ENCODE measurements at regions not wholly inside any gene's neighbourhood (a gene's known extent, or its start where the extent isn't known, plus 50 kb on each side); places are given as distances from the start of the nearest gene placed in this dataset.

DNA sequence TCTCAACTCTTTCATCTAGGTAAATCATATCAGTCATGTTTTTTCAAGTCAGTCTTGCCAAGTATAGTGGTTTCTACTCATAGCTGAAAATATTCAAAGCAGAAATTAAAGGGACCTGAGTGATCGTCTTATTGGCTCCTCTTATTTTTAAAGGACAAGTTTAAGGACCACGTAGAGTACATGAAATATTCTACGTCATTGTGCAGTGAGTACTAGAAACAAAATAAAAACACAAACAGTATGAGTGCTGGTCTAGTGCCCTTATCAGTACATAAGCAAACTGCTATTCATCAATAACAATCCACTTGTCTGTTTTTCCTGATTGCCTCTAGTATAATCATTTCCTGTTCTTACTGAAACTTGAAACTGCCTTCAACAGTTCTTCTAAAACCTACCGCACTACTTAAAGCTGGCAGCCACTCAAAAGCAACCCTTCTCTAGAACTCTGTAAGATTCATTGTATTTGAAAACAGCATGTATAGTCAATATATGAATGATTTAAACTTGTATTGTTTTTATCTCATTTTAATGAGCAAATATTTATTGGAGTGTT lies 853.7 kb downstream of the TAF11L14 start:
- Histone ChIP-seq H3K27ac (ENCODE audit: insufficient read depth, low read length) (no peak overlapping the region), H4K20me1 (ENCODE audit: insufficient read depth, low read length) (no peaks in the 10 kb centered on the region), H4K91ac (ENCODE audit: insufficient read depth, low read depth, low read length) (no peak overlapping the region), H3K4ac (ENCODE audit: low read depth, low read length) (no peak overlapping the region), H3K18ac (ENCODE audit: low read depth, low read length) (no peak overlapping the region), H2BK5ac (ENCODE audit: low read depth, low read length, poor library complexity, severe bottlenecking) (no peak overlapping the region), H4K5ac (ENCODE audit: low read depth, low read length) (no peak overlapping the region), H3K4me1 (ENCODE audit: control insufficient read depth, insufficient read depth, low read length) (no peaks in the 10 kb centered on the region), H3K23ac (ENCODE audit: low read depth, low read length) (no peak overlapping the region), H3K9me1 (ENCODE audit: insufficient read depth, low read length) (no peaks in the 10 kb centered on the region), H3K79me1 (ENCODE audit: low read depth in 1 of 2, low read length in 2 of 2) (no peaks in the 10 kb centered on the region), H3K14ac (replicated peaks; ENCODE audit: low read depth, low read length) (no peak overlapping the region), H3K9ac (ENCODE audit: low read depth, low read length) (no peak overlapping the region), H3K56ac (ENCODE audit: extremely low read depth, insufficient read depth, low read length) (no peak overlapping the region), H2AK9ac (replicated peaks; ENCODE audit: low read depth, low read length, poor library complexity) (no peak overlapping the region), H3K4me3 (ENCODE audit: insufficient read depth, low read depth, low read length) (no peak overlapping the region), H3K36me3 (ENCODE audit: control insufficient read depth, insufficient read depth, low read length) (no peaks in the 10 kb centered on the region), H2BK120ac (ENCODE audit: low read depth, low read length) (no peak overlapping the region), H2AFZ (replicated peaks; ENCODE audit: low read length, poor library complexity) (no peak overlapping the region), H4K8ac (ENCODE audit: low read depth in 2 of 2, low read length in 2 of 2) (no peak overlapping the region), H2AK5ac (ENCODE audit: low read depth, low read length) (no peak overlapping the region), H2BK15ac (ENCODE audit: low read depth, low read length) (no peak overlapping the region), H2BK20ac (ENCODE audit: low read depth, low read length) (no peak overlapping the region), H3K27me3 (ENCODE audit: control insufficient read depth, insufficient read depth, low read length) (no peaks in the 10 kb centered on the region), H3K9me3 (ENCODE audit: control insufficient read depth, insufficient read depth, low read length) (peaks cover 5% of the 10 kb centered on the region), H3K4me2 (ENCODE audit: low read depth, low read length) (no peak overlapping the region)
- ChIA-PET POLR2A (ENCODE audit: unreplicated experiment) (no interaction called here), CTCF (no interaction called here)
- intact Hi-C loops (cut with micrococcal nuclease) (no loop called here), dilution Hi-C loops (cut with HindIII; ENCODE audit: low sequenced_read_pairs, unreplicated experiment) (no loop called here), in situ Hi-C loops (cut with MboI; ENCODE audit: low sequenced_read_pairs) (no loop called here)
- no CpG with 5 or more reads among the region's 4 CpGs for WGBS, 2 experiments (ENCODE audit: extremely low coverage in 2 of 2, insufficient read length in 1 of 2)
- ATAC-seq (ENCODE audit: low read depth) (no peak), DNase-seq (no peak)
- BruUV-seq (replicated peaks) = no TSS peak
- TF ChIP-seq CEBPB (IDR thresholded peaks at IDR 0.05; ENCODE audit: low read depth, low read length) (no peak), RAD21 (IDR thresholded peaks at IDR 0.05; ENCODE audit: low read length) (no peak), FOS (IDR thresholded peaks at IDR 0.05; ENCODE audit: low read depth, low read length) (no peak), RFX5 (IDR thresholded peaks at IDR 0.05; ENCODE audit: low read depth, low read length) (no peak), NFE2L2 (IDR thresholded peaks at IDR 0.05; ENCODE audit: low read depth, low read length) (no peak), MAFK (IDR thresholded peaks at IDR 0.05; ENCODE audit: low read depth, low read length) (no peak), POLR2A (IDR thresholded peaks at IDR 0.05; ENCODE audit: low read depth, low read length) (no peak), SMC3 (IDR thresholded peaks at IDR 0.05; ENCODE audit: low read depth, low read length) (no peak), RCOR1 (IDR thresholded peaks at IDR 0.05; ENCODE audit: insufficient replicate concordance, low read length) (no peak), MXI1 (IDR thresholded peaks at IDR 0.05; ENCODE audit: borderline replicate concordance, low read depth, low read length) (no peak), BHLHE40 (IDR thresholded peaks at IDR 0.05; ENCODE audit: low read depth, low read length) (no peak), CHD1 (IDR thresholded peaks at IDR 0.05; ENCODE audit: low read depth, low read length) (no peak), MAZ (IDR thresholded peaks at IDR 0.05; ENCODE audit: borderline replicate concordance, low read depth, low read length) (no peak)
- TF ChIP-seq, protein P1, sequence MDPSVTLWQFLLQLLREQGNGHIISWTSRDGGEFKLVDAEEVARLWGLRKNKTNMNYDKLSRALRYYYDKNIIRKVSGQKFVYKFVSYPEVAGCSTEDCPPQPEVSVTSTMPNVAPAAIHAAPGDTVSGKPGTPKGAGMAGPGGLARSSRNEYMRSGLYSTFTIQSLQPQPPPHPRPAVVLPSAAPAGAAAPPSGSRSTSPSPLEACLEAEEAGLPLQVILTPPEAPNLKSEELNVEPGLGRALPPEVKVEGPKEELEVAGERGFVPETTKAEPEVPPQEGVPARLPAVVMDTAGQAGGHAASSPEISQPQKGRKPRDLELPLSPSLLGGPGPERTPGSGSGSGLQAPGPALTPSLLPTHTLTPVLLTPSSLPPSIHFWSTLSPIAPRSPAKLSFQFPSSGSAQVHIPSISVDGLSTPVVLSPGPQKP (IDR thresholded peaks at IDR 0.05; ENCODE audit: borderline replicate concordance, low read depth, low read length) = no peak
- TF ChIP-seq, protein P2, sequence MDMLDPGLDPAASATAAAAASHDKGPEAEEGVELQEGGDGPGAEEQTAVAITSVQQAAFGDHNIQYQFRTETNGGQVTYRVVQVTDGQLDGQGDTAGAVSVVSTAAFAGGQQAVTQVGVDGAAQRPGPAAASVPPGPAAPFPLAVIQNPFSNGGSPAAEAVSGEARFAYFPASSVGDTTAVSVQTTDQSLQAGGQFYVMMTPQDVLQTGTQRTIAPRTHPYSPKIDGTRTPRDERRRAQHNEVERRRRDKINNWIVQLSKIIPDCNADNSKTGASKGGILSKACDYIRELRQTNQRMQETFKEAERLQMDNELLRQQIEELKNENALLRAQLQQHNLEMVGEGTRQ (IDR thresholded peaks at IDR 0.05; ENCODE audit: low read depth, low read length) = no peak
- TF ChIP-seq, protein P3, sequence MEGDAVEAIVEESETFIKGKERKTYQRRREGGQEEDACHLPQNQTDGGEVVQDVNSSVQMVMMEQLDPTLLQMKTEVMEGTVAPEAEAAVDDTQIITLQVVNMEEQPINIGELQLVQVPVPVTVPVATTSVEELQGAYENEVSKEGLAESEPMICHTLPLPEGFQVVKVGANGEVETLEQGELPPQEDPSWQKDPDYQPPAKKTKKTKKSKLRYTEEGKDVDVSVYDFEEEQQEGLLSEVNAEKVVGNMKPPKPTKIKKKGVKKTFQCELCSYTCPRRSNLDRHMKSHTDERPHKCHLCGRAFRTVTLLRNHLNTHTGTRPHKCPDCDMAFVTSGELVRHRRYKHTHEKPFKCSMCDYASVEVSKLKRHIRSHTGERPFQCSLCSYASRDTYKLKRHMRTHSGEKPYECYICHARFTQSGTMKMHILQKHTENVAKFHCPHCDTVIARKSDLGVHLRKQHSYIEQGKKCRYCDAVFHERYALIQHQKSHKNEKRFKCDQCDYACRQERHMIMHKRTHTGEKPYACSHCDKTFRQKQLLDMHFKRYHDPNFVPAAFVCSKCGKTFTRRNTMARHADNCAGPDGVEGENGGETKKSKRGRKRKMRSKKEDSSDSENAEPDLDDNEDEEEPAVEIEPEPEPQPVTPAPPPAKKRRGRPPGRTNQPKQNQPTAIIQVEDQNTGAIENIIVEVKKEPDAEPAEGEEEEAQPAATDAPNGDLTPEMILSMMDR (conservative IDR thresholded peaks at IDR 0.05; ENCODE audit: low read depth, low read length) = no peak

Measured in IMR-90 (cell line).